ENCODE measurements at regions not wholly inside any gene's neighbourhood (a gene's known extent, or its start where the extent isn't known, plus 50 kb on each side); places are given as distances from the start of the nearest gene placed in this dataset.

- Histone ChIP-seq H3K27ac (no peak overlapping the region), H3K36me3 (replicated peaks) (no peaks in the 10 kb centered on the region), H3K27me3 (replicated peaks) (no peaks in the 10 kb centered on the region), H3K4me3 (ENCODE audit: low read depth, low read length) (no peak overlapping the region)
- in situ Hi-C loops (cut with HindIII; ENCODE audit: low pct_ligation_motif_present, low sequenced_read_pairs), result no loop called here
- no peak for DNase-seq
- TF ChIP-seq CTCF (IDR thresholded peaks at IDR 0.05; ENCODE audit: low read depth, low read length, missing control alignments), result no peak
Measured at GRCh38 chr2:160683206-160683605, 189.6 kb upstream of the RBMS1 start.

- DNase-seq, result no peak
- no peak overlapping the region for H3K27ac ChIP-seq
- H3K36me3 ChIP-seq (replicated peaks), result no peaks in the 10 kb centered on the region
- TF ChIP-seq CTCF (IDR thresholded peaks at IDR 0.05; ENCODE audit: low read depth, low read length, missing control alignments), result no peak
- H3K4me3 ChIP-seq (ENCODE audit: low read depth, low read length), result no peak overlapping the region
- in situ Hi-C loops (cut with HindIII; ENCODE audit: low pct_ligation_motif_present, low sequenced_read_pairs), result no loop called here
- H3K27me3 ChIP-seq (replicated peaks), result no peaks in the 10 kb centered on the region
Measured at GRCh38 chr2:160687629-160688028, 194.0 kb upstream of the RBMS1 start.

- in situ Hi-C loops (cut with HindIII; ENCODE audit: low pct_ligation_motif_present, low sequenced_read_pairs), result no loop called here
- Histone ChIP-seq H3K27me3 (replicated peaks) (no peaks in the 10 kb centered on the region), H3K27ac (no peak overlapping the region), H3K36me3 (replicated peaks) (no peaks in the 10 kb centered on the region), H3K4me3 (ENCODE audit: low read depth, low read length) (no peak overlapping the region)
- no peak for DNase-seq
- no peak for TF ChIP-seq CTCF (IDR thresholded peaks at IDR 0.05; ENCODE audit: low read depth, low read length, missing control alignments)
Measured at GRCh38 chr2:160689441-160689840, 195.8 kb upstream of the RBMS1 start.

GRCh38 chr2:160694221-160694620 lies 200.6 kb upstream of the RBMS1 start:
- no peak overlapping the region for H3K4me3 ChIP-seq (ENCODE audit: low read depth, low read length)
- no peak for DNase-seq
- no peak for TF ChIP-seq CTCF (IDR thresholded peaks at IDR 0.05; ENCODE audit: low read depth, low read length, missing control alignments)
- in situ Hi-C loops (cut with HindIII; ENCODE audit: low pct_ligation_motif_present, low sequenced_read_pairs), result no loop called here
- no peak overlapping the region for H3K27ac ChIP-seq
- no peaks in the 10 kb centered on the region for H3K27me3 ChIP-seq (replicated peaks)
- no peaks in the 10 kb centered on the region for H3K36me3 ChIP-seq (replicated peaks)

- DNase-seq, result no peak
- Histone ChIP-seq H3K27ac (no peak overlapping the region), H3K4me3 (ENCODE audit: low read depth, low read length) (no peak overlapping the region), H3K27me3 (replicated peaks) (no peaks in the 10 kb centered on the region), H3K36me3 (replicated peaks) (no peaks in the 10 kb centered on the region)
- TF ChIP-seq CTCF (IDR thresholded peaks at IDR 0.05; ENCODE audit: low read depth, low read length, missing control alignments), result no peak
- in situ Hi-C loops (cut with HindIII; ENCODE audit: low pct_ligation_motif_present, low sequenced_read_pairs), result no loop called here
Measured at GRCh38 chr2:160694631-160695030, 201.0 kb upstream of the RBMS1 start.

- Histone ChIP-seq H3K27me3 (replicated peaks) (no peaks in the 10 kb centered on the region), H3K4me3 (ENCODE audit: low read depth, low read length) (no peak overlapping the region), H3K36me3 (replicated peaks) (no peaks in the 10 kb centered on the region), H3K27ac (no peak overlapping the region)
- in situ Hi-C loops (cut with HindIII; ENCODE audit: low pct_ligation_motif_present, low sequenced_read_pairs), result no loop called here
- no peak for DNase-seq
- TF ChIP-seq CTCF (IDR thresholded peaks at IDR 0.05; ENCODE audit: low read depth, low read length, missing control alignments), result no peak
Measured at GRCh38 chr2:160695402-160696086, 201.9 kb upstream of the RBMS1 start.
